Stimulated activated CD4-positive, alpha-beta T cell treated with anti-CD3 and anti-CD28 coated beads, Interleukin-4, amount 100 ng/mL, for 48 hours (primary cell): ENCODE measurements at regions not wholly inside any gene's neighbourhood (a gene's known extent, or its start where the extent isn't known, plus 50 kb on each side); places are given as distances from the start of the nearest gene placed in this dataset.
"Not testable (repeated sequence)": the region's sequence is repeated elsewhere in the genome, so short reads cannot be mapped to it uniquely, and the experiment has no call there.

ENCODE experiments used
- DNase-seq, 2 donors: peaks; one replicate each; pipeline ENCODE4 v3.0.0-alpha.2; 2020; ENCODE audit warnings: low read depth in 2 of 2

- not testable (repeated sequence) for DNase-seq
These were observed 112.6 kb upstream of the EGR2 start for GRCh38 chr10:62928763-62929162.

GRCh38 chr10:62926407-62926806, 110.2 kb upstream of the EGR2 start:
- no peak for DNase-seq

GRCh38 chr10:62924344-62924748, 108.2 kb upstream of the EGR2 start:
- peak in 1 of 2 donors; percentile 4 for DNase-seq

GRCh38 chr10:62919776-62920175, 103.6 kb upstream of the EGR2 start:
- DNase-seq, result no peak

GRCh38 chr10:62917475-62918238, 101.5 kb upstream of the EGR2 start:
- no peak for DNase-seq

GRCh38 chr10:62916141-62916603, 100.0 kb upstream of the EGR2 start:
- DNase-seq, result no peak

GRCh38 chr10:62915158-62915557, 99.0 kb upstream of the EGR2 start:
- DNase-seq, result no peak

- DNase-seq, result no peak
These were observed 95.9 kb upstream of the EGR2 start for GRCh38 chr10:62912086-62912485.

GRCh38 chr10:62911210-62911963, 95.2 kb upstream of the EGR2 start:
- no peak for DNase-seq

- DNase-seq, result no peak
These were observed 91.5 kb upstream of the EGR2 start for GRCh38 chr10:62907470-62908212.

GRCh38 chr10:62904281-62904875, 88.2 kb upstream of the EGR2 start:
- no peak for DNase-seq

GRCh38 chr10:62903828-62904227, 87.7 kb upstream of the EGR2 start:
- no peak for DNase-seq

GRCh38 chr10:62900829-62901571, 84.8 kb upstream of the EGR2 start:
- no peak for DNase-seq

- DNase-seq, result no peak
These were observed 83.1 kb upstream of the EGR2 start for GRCh38 chr10:62899311-62899710.

GRCh38 chr10:62895063-62895462, 78.9 kb upstream of the EGR2 start:
- DNase-seq, result no peak

GRCh38 chr10:62894156-62894555, 78.0 kb upstream of the EGR2 start:
- no peak for DNase-seq

- DNase-seq, result no peak
These were observed 76.9 kb upstream of the EGR2 start for GRCh38 chr10:62893036-62893435.

GRCh38 chr10:62890395-62890794, 74.2 kb upstream of the EGR2 start:
- no peak for DNase-seq

- no peak for DNase-seq
These were observed 71.5 kb upstream of the EGR2 start for GRCh38 chr10:62887642-62888041.

- DNase-seq, result no peak
These were observed 69.7 kb upstream of the EGR2 start for GRCh38 chr10:62885684-62886461.

- DNase-seq, result no peak
These were observed 64.0 kb upstream of the EGR2 start for GRCh38 chr10:62880162-62880561.
